OCI-LY7 (cell line): ENCODE measurements at regions not wholly inside any gene's neighbourhood (a gene's known extent, or its start where the extent isn't known, plus 50 kb on each side); places are given as distances from the start of the nearest gene placed in this dataset.
A peak's percentile ranks its signal among the peaks of the same experiment; 100 is the strongest.

Experiments used
- BruUV-seq: library from RNA; stranded (reverse); fragments of 400-500 nt; replicated peaks from 2 replicates; lab custom pipeline; 2021; lab: Mats Ljungman, UMichigan
- CTCF ChIA-PET: fragments of 300-600 bp; sonication (Branson Sonifier 250); formaldehyde crosslinking; loops from one replicate; lab custom pipeline; 2022; ENCODE audit warnings: antibody characterized with exemption; ENCODE audit not compliant: unreplicated experiment; lab: Charles Lee
- POLR2A ChIA-PET: fragments of 300-600 bp; sonication (Branson Sonifier 250); formaldehyde crosslinking; loops from one replicate; lab custom pipeline; 2022; ENCODE audit warnings: antibody characterized with exemption; lab: Charles Lee
- DNase-seq: peaks from one replicate; pipeline ENCODE4 v3.0.0-alpha.2; 2015; ENCODE audit warnings: low spot score
- H2AFZ ChIP-seq: fragments of 200-600 bp; sonication (generic), shearing (Covaris generic); 2 replicates; pipeline ENCODE4 v1.6.1; 2014; ENCODE audit warnings: mild to moderate bottlenecking, antibody characterized with exemption, low read length, moderate library complexity
- H3K27ac ChIP-seq: fragments of 200-600 bp; sonication (generic); 2 replicates; pipeline ENCODE4 v1.5.1; 2014; ENCODE audit warnings: mixed run types, low read depth, mild to moderate bottlenecking, moderate library complexity, low read length, inconsistent platforms; ENCODE audit not compliant: poor library complexity, severe bottlenecking
- H3K36me3 ChIP-seq: fragments of 200-600 bp; sonication (generic); 2 replicates; pipeline ENCODE4 v1.6.1; 2014; ENCODE audit warnings: mild to moderate bottlenecking, antibody characterized with exemption, low read length, moderate library complexity, mixed read lengths; ENCODE audit not compliant: insufficient read depth
- H3K4me1 ChIP-seq: fragments of 200-600 bp; sonication (generic); 2 replicates; pipeline ENCODE4 v1.5.1; 2014; ENCODE audit warnings: mild to moderate bottlenecking, low read length; ENCODE audit not compliant: insufficient read depth, poor library complexity, severe bottlenecking
- H3K4me2 ChIP-seq: fragments of 200-600 bp; sonication (generic); 2 replicates; pipeline ENCODE4 v1.6.1; 2014; ENCODE audit warnings: mild to moderate bottlenecking, low read length
- H3K4me3 ChIP-seq: fragments of 200-600 bp; sonication (generic); 2 replicates; pipeline ENCODE4 v1.5.1; 2014; ENCODE audit warnings: mild to moderate bottlenecking, low read depth, low read length; ENCODE audit not compliant: poor library complexity, severe bottlenecking
- H3K79me2 ChIP-seq: fragments of 200-600 bp; sonication (generic); 2 replicates; pipeline ENCODE4 v1.6.1; 2016; ENCODE audit warnings: low read depth, mild to moderate bottlenecking, low read length, moderate library complexity, mixed read lengths; ENCODE audit not compliant: insufficient read depth
- H3K9me2 ChIP-seq: fragments of 200-600 bp; sonication (generic); 2 replicates; pipeline ENCODE4 v1.6.1; 2016; ENCODE audit warnings: mild to moderate bottlenecking, low read length, mixed read lengths; ENCODE audit not compliant: insufficient read depth
- H3K9me3 ChIP-seq: fragments of 200-600 bp; sonication (generic); 2 replicates; pipeline ENCODE4 v1.6.1; 2014; ENCODE audit warnings: mild to moderate bottlenecking, mixed run types, low read length, mixed read lengths
- H4K20me1 ChIP-seq: fragments of 200-600 bp; sonication (generic); 2 replicates; pipeline ENCODE4 v1.6.1; 2014; ENCODE audit warnings: mild to moderate bottlenecking, antibody characterized with exemption, low read length, moderate library complexity, mixed read lengths; ENCODE audit not compliant: insufficient read depth
- EZH2phosphoT487 ChIP-seq: fragments of 200-600 bp; sonication (generic); IDR thresholded peaks from 2 replicates; pipeline ENCODE4 v1.6.1; 2018; ENCODE audit warnings: low read depth, borderline replicate concordance, mild to moderate bottlenecking, mixed run types, antibody characterized with exemption, low read length, moderate library complexity, mixed read lengths
- intact Hi-C: fragments of 100-400 bp; cut with micrococcal nuclease; formaldehyde crosslinking; loops from one replicate; pipeline ENCODE4 v1.10.0; 2022; ENCODE audit not compliant: unreplicated experiment
- TF ChIP-seq, protein P1 (sequence below): fragments of 200-600 bp; sonication (generic); conservative IDR thresholded peaks from 2 replicates; pipeline ENCODE4 v1.5.1; 2014; ENCODE audit warnings: mild to moderate bottlenecking, antibody characterized with exemption, low read length, moderate library complexity, mixed read lengths

- ChIA-PET POLR2A (interaction anchor here (0.6 kb wide), 1 partner anchor 171 kb away, joined by 3 read pairs; no protein-coding TSS in a partner anchor), CTCF (no interaction called here)
- Histone ChIP-seq H3K9me2 (no peaks in the 10 kb centered on the region), H3K4me1 (peaks cover 6% of the 10 kb centered on the region), H3K27ac (no peak overlapping the region), H4K20me1 (no peaks in the 10 kb centered on the region), H3K4me2 (peak overlapping the region; percentile 9), H3K4me3 (no peak overlapping the region), H2AFZ (no peak overlapping the region), H3K79me2 (no peaks in the 10 kb centered on the region), H3K36me3 (no peaks in the 10 kb centered on the region), H3K9me3 (peaks cover 4% of the 10 kb centered on the region; the same call in 1 of the 2 replicates)
- intact Hi-C loops = no loop called here
- DNase-seq = no peak
- BruUV-seq = no TSS peak
- TF ChIP-seq EZH2phosphoT487 = no peak
- TF ChIP-seq, protein P1, sequence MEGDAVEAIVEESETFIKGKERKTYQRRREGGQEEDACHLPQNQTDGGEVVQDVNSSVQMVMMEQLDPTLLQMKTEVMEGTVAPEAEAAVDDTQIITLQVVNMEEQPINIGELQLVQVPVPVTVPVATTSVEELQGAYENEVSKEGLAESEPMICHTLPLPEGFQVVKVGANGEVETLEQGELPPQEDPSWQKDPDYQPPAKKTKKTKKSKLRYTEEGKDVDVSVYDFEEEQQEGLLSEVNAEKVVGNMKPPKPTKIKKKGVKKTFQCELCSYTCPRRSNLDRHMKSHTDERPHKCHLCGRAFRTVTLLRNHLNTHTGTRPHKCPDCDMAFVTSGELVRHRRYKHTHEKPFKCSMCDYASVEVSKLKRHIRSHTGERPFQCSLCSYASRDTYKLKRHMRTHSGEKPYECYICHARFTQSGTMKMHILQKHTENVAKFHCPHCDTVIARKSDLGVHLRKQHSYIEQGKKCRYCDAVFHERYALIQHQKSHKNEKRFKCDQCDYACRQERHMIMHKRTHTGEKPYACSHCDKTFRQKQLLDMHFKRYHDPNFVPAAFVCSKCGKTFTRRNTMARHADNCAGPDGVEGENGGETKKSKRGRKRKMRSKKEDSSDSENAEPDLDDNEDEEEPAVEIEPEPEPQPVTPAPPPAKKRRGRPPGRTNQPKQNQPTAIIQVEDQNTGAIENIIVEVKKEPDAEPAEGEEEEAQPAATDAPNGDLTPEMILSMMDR = no peak
Observed at GRCh38 chr20:48066246-48066645, 281.0 kb upstream of the SULF2 start.

DNA sequence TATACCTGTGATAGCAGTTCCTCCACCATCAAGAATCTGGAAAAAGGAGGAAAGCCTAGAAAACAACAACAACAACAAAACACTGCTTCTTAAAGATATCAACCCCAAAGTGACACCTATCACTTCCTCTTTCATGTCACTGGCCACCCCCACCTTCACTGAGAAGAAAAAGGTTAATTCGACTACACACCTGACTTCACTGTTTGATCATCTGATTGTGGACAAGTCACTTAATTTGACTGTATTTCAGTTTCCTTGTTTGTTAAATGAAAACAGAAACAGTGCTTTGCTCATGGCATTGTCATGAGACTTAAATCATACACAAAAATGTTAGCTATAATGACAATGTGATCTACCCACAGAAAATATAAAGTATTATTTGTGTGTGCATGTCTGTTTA is 280.6 kb upstream of the SULF2 start:
- CTCF ChIA-PET = no interaction called here
- no peak overlapping the region for H2AFZ ChIP-seq
- no peak for TF ChIP-seq EZH2phosphoT487
- TF ChIP-seq, protein P1 = no peak
- no peaks in the 10 kb centered on the region for H3K36me3 ChIP-seq
- no peak overlapping the region for H3K27ac ChIP-seq
- H4K20me1 ChIP-seq = no peaks in the 10 kb centered on the region
- POLR2A ChIA-PET = interaction anchor here (0.5 to 0.6 kb wide), 2 partner anchors 171 to 886 kb away, joined by 3 read pairs; no protein-coding TSS in a partner anchor
- H3K4me3 ChIP-seq = no peak overlapping the region
- peak overlapping the region; percentile 9 for H3K4me2 ChIP-seq
- peak; percentile 11 for DNase-seq
- peaks cover 6% of the 10 kb centered on the region for H3K4me1 ChIP-seq
- no TSS peak for BruUV-seq
- H3K9me2 ChIP-seq = no peaks in the 10 kb centered on the region
- H3K79me2 ChIP-seq = no peaks in the 10 kb centered on the region
- peaks cover 4% of the 10 kb centered on the region; the same call in 1 of the 2 replicates for H3K9me3 ChIP-seq
- intact Hi-C loops = no loop called here

- ChIA-PET CTCF (no interaction called here), POLR2A (interaction anchor here (0.5 to 0.8 kb wide), 2 partner anchors 18 to 887 kb away, joined by 3 to 4 read pairs; no protein-coding TSS in a partner anchor)
- Histone ChIP-seq H2AFZ (no peak overlapping the region), H3K9me2 (no peaks in the 10 kb centered on the region), H3K4me1 (peaks cover 6% of the 10 kb centered on the region), H3K27ac (no peak overlapping the region), H3K4me2 (no peak overlapping the region), H3K36me3 (no peaks in the 10 kb centered on the region), H3K9me3 (peaks cover 4% of the 10 kb centered on the region; the same call in 1 of the 2 replicates), H4K20me1 (no peaks in the 10 kb centered on the region), H3K4me3 (no peak overlapping the region), H3K79me2 (no peaks in the 10 kb centered on the region)
- intact Hi-C loops = no loop called here
- no peak for DNase-seq
- no peak for TF ChIP-seq EZH2phosphoT487
- TF ChIP-seq, protein P1 = no peak
- no TSS peak for BruUV-seq
Observed at GRCh38 chr20:48064929-48065328, 279.6 kb upstream of the SULF2 start.
